IPS DF 6.9 (cell line): ENCODE measurements at regions not wholly inside any gene's neighbourhood (a gene's known extent, or its start where the extent isn't known, plus 50 kb on each side); places are given as distances from the start of the nearest gene placed in this dataset.

Source experiments
- DNase-seq: peaks from one replicate; pipeline ENCODE4 v3.0.0-alpha.2; 2013; ENCODE audit warnings: low read depth, low spot score
- H3K27ac ChIP-seq: one replicate; pipeline ENCODE4 v1.5.1; 2013; ENCODE audit warnings: low read length, control low read depth
- H3K27me3 ChIP-seq: 2 replicates; pipeline ENCODE4 v1.6.1; 2013; ENCODE audit warnings: mild to moderate bottlenecking, low read length; ENCODE audit not compliant: control insufficient read depth, insufficient read depth
- H3K36me3 ChIP-seq: 2 replicates; pipeline ENCODE4 v1.6.1; 2013; ENCODE audit warnings: low read length; ENCODE audit not compliant: control insufficient read depth, insufficient read depth
- H3K4me1 ChIP-seq: 2 replicates; pipeline ENCODE4 v1.6.1; 2013; ENCODE audit warnings: low read length; ENCODE audit not compliant: control insufficient read depth, insufficient read depth
- H3K4me3 ChIP-seq: 2 replicates; pipeline ENCODE4 v1.5.1; 2013; ENCODE audit warnings: mild to moderate bottlenecking, low read length
- H3K9me3 ChIP-seq: 2 replicates; pipeline ENCODE4 v1.6.1; 2013; ENCODE audit warnings: low read length, inconsistent platforms; ENCODE audit not compliant: control insufficient read depth, insufficient read depth
- WGBS: extraction: QIAGEN DNeasy Blood & Tissue Kit; methylation state at CpG from one replicate; pipeline ENCODE4 v1.1.7; 2013; ENCODE audit warnings: mixed read lengths, missing lambda C conversion rate; ENCODE audit not compliant: insufficient read length, insufficient coverage; 5-methylcytosine and 5-hydroxymethylcytosine counted together

- WGBS = no CpG with 5 or more reads among the region's 3 CpGs
- Histone ChIP-seq H3K27ac (no peak overlapping the region), H3K9me3 (no peaks in the 10 kb centered on the region), H3K36me3 (no peaks in the 10 kb centered on the region), H3K4me3 (no peak overlapping the region), H3K27me3 (no peaks in the 10 kb centered on the region), H3K4me1 (no peaks in the 10 kb centered on the region)
- no peak for DNase-seq
Measured at GRCh38 chr6:119470893-119471542, 121.5 kb upstream of the MAN1A1 start.

- no peaks in the 10 kb centered on the region for H3K27me3 ChIP-seq
- H3K4me1 ChIP-seq = peaks cover 1% of the 10 kb centered on the region; the same call in 1 of the 2 replicates
- DNase-seq = no peak
- no peaks in the 10 kb centered on the region for H3K36me3 ChIP-seq
- no peak overlapping the region for H3K27ac ChIP-seq
- H3K9me3 ChIP-seq = no peaks in the 10 kb centered on the region
- WGBS = no CpG with 5 or more reads among the region's 2 CpGs
- H3K4me3 ChIP-seq = no peak overlapping the region
Measured at GRCh38 chr6:119467488-119468081, 118.0 kb upstream of the MAN1A1 start.

GRCh38 chr6:119466226-119466625 is 116.7 kb upstream of the MAN1A1 start:
- Histone ChIP-seq H3K9me3 (no peaks in the 10 kb centered on the region), H3K4me1 (peaks cover 1% of the 10 kb centered on the region; the same call in 1 of the 2 replicates), H3K27ac (no peak overlapping the region), H3K4me3 (no peak overlapping the region), H3K27me3 (no peaks in the 10 kb centered on the region), H3K36me3 (no peaks in the 10 kb centered on the region)
- no CpG with 5 or more reads among the region's 2 CpGs for WGBS
- DNase-seq = no peak

- Histone ChIP-seq H3K4me1 (peaks cover 1% of the 10 kb centered on the region; the same call in 1 of the 2 replicates), H3K27me3 (no peaks in the 10 kb centered on the region), H3K36me3 (no peaks in the 10 kb centered on the region), H3K27ac (no peak overlapping the region), H3K9me3 (no peaks in the 10 kb centered on the region), H3K4me3 (no peak overlapping the region)
- WGBS = no CpG with 5 or more reads among the region's 4 CpGs
- DNase-seq = no peak
Measured at GRCh38 chr6:119463081-119463626, 113.6 kb upstream of the MAN1A1 start.

GRCh38 chr6:119461187-119461586 is 111.6 kb upstream of the MAN1A1 start:
- Histone ChIP-seq H3K4me1 (peaks cover 1% of the 10 kb centered on the region; the same call in 1 of the 2 replicates), H3K9me3 (no peaks in the 10 kb centered on the region), H3K27me3 (no peaks in the 10 kb centered on the region), H3K27ac (no peak overlapping the region), H3K36me3 (no peaks in the 10 kb centered on the region), H3K4me3 (no peak overlapping the region)
- WGBS = no CpG with 5 or more reads among the region's 1 CpG
- no peak for DNase-seq

- Histone ChIP-seq H3K9me3 (no peaks in the 10 kb centered on the region), H3K27ac (no peak overlapping the region), H3K27me3 (no peaks in the 10 kb centered on the region), H3K4me1 (no peaks in the 10 kb centered on the region), H3K4me3 (no peak overlapping the region), H3K36me3 (no peaks in the 10 kb centered on the region)
- WGBS = no CpG with 5 or more reads among the region's 6 CpGs
- no peak for DNase-seq
Measured at GRCh38 chr6:119459207-119459974, 109.8 kb upstream of the MAN1A1 start.

GRCh38 chr6:119454714-119455113 is 105.2 kb upstream of the MAN1A1 start:
- no peaks in the 10 kb centered on the region for H3K36me3 ChIP-seq
- H3K27me3 ChIP-seq = no peaks in the 10 kb centered on the region
- WGBS = no CpG with 5 or more reads among the region's 2 CpGs
- no peak for DNase-seq
- no peak overlapping the region for H3K4me3 ChIP-seq
- H3K4me1 ChIP-seq = no peaks in the 10 kb centered on the region
- H3K9me3 ChIP-seq = no peaks in the 10 kb centered on the region
- H3K27ac ChIP-seq = no peak overlapping the region

- H3K9me3 ChIP-seq = no peaks in the 10 kb centered on the region
- H3K4me3 ChIP-seq = no peak overlapping the region
- no peak for DNase-seq
- H3K27me3 ChIP-seq = no peaks in the 10 kb centered on the region
- no CpG with 5 or more reads among the region's 6 CpGs for WGBS
- no peaks in the 10 kb centered on the region for H3K4me1 ChIP-seq
- no peak overlapping the region for H3K27ac ChIP-seq
- no peaks in the 10 kb centered on the region for H3K36me3 ChIP-seq
Measured at GRCh38 chr6:119453242-119454200, 104.0 kb upstream of the MAN1A1 start.

GRCh38 chr6:119449331-119450156 is 100.0 kb upstream of the MAN1A1 start:
- Histone ChIP-seq H3K27me3 (no peaks in the 10 kb centered on the region), H3K27ac (no peak overlapping the region), H3K36me3 (no peaks in the 10 kb centered on the region), H3K4me1 (no peaks in the 10 kb centered on the region; the same call in 1 of the 2 replicates), H3K9me3 (no peaks in the 10 kb centered on the region), H3K4me3 (no peak overlapping the region)
- DNase-seq = no peak
- WGBS = no CpG with 5 or more reads among the region's 6 CpGs
